Stomach (tissue), 4 donors: ENCODE measurements at regions not wholly inside any gene's neighbourhood (a gene's known extent, or its start where the extent isn't known, plus 50 kb on each side); places are given as distances from the start of the nearest gene placed in this dataset.

Source experiments
- CTCF ChIP-seq, 7 experiments: fragments of 450-650 bp in 4 of 7; fragments of 200-600 bp in 3 of 7; sonication (generic) in 3 of 7; IDR thresholded peaks; one replicate each; pipeline ENCODE4 v1.5.1; 2016 to 2019; ENCODE audit warnings: antibody characterized with exemption in 7 of 7, control low read depth in 2 of 7, mild to moderate bottlenecking in 1 of 7
- POLR2A ChIP-seq, 4 donors: fragments of 450-650 bp; IDR thresholded peaks; one replicate each; pipeline ENCODE4 v1.6.1; 2016; ENCODE audit warnings: antibody characterized with exemption in 4 of 4, control low read depth in 2 of 4, mild to moderate bottlenecking in 1 of 4, moderate library complexity in 1 of 4
- POLR2AphosphoS5 ChIP-seq, 3 donors: sonication (generic); formaldehyde crosslinking; IDR thresholded peaks; one replicate each; pipeline ENCODE4 v1.6.1; 2016; ENCODE audit warnings: antibody characterized with exemption in 3 of 3

- TF ChIP-seq POLR2AphosphoS5 (IDR thresholded peaks at IDR 0.05) (no peak), POLR2A (IDR thresholded peaks at IDR 0.05) (no peak), CTCF (IDR thresholded peaks at IDR 0.05) (no peak)
Measured at GRCh38 chr6:27678469-27678868, 205.6 kb upstream of the ZNF184 start.
